ENCODE measurements at regions not wholly inside any gene's neighbourhood (a gene's known extent, or its start where the extent isn't known, plus 50 kb on each side); places are given as distances from the start of the nearest gene placed in this dataset.
"Not testable (repeated sequence)": the region's sequence is repeated elsewhere in the genome, so short reads cannot be mapped to it uniquely, and the experiment has no call there.

DNA sequence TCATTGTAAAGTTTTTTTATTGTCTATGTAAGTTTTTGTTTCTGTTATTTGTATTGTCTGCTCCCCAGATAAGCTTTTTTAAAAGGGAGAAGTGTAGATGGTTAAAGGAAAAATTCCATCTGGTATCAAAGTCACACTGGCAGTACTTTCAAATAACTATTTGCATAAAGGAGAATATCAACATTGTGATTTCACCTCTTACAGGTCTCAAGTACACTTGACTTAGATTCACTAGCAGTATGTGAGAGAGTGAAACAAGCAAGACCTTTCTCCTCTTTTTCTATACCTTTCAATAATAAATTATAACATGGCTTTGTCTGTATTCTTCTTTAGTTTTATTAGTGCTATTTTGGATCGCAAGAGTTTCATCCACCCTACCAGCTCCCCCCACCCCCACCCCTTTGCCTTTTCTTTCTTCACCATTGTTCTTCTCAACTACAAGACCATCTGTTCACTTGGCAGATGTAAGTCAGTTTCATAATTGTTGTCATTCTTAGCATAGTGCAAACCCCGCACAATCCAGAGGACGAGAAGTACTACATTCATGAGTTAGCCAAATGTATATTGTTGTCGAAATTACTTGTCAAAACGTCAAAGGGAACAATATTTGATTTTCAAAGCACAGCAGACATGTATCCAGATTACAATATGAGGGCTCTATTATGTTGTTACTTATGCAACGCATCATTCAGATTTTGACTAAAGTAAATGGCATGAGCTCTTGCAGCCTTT is 602.7 kb upstream of the FLRT2 start:
- no peak for DNase-seq

DNA sequence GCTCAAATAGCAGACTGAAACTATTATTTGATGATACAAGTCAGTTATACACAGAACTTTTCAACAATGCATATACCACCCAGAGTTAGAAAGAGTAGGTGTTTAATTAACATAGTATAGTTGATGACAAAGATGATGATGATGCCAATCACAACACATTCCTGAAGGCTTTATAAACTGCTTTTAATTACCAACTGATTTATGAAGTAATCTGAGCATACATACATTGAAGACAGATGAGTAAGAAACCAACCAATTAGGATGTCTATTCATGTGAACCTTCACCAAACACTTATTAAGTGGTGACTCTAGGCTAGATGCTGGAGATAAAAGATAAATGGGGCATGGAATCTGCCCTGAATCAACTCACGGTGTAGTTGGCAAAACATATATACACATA is 600.9 kb upstream of the FLRT2 start:
- DNase-seq, result no peak

DNA sequence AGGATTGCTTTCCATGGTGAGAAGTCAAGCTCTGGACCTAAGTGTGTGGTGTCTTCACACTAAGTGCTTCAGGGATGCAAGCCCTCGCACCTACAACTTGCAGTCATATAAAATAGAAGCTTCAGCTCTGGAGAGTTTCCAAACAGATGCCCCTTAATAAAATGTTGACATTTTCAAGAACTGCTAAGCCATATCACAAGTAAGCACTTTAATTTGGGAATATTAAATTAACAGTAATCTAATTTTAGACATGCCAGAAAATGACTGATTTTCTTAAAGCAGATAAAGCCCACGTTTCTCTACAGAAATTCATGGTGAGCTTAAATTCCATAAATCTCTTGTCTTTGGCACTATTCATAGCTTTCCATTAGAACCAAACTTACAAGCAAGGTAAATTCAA is 600.1 kb upstream of the FLRT2 start:
- no peak for DNase-seq

DNA sequence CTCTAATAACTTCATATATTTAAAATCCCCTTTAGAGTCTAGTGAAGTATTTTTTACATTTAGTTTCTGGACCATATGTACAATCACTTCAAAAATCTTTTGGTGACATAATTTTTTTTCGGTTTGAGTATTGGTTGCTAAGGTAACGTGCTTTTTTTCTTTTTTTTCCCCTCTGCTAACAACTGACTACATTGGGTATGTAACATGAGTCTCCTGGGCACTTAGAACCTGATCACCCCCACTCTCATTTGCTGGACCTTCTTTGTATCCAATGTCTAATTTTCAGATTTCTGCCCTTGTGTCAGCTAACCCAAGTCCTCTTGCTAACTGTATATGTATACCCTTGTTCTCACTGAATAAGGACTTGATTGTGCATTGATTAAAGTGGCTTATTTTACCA is 592.9 kb upstream of the FLRT2 start:
- DNase-seq, result no peak

DNA sequence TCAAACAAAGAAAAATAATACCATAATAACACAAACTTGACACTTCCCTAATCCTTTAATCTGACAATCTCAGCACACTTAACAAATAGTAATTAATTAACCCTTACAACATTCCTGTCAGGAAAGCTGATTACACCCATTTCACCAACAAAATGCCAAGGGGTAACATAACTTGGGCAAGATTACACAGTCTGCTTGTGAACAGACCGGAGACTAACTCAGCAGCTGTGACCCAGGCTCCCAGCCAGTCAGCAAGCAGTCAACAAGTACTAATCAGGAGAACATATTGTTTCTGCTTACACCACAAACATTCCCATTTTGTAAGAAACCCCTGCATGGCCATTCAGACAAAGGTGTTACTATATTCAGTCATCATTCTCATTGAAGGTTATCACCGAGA is 592.5 kb upstream of the FLRT2 start:
- no peak for DNase-seq

DNA sequence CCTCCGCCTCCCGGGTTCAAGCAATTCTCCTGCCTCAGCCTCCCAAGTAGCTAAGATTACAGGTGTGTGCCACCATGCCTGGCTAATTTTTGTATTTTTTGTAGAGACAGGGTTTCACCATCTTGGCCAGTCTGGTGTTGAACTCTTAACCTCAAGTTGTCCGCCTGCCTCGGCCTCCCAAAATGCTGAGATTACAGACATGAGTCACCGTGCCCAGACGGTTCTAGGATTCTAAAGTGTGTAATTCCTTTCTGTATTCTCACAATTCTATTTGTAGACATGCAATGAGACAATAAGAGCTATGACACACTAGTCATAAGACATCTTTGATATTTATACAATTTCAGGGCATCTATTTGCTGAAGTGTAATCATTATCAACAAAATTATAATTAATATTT is 585.0 kb upstream of the FLRT2 start:
- DNase-seq, result not testable (repeated sequence)

DNA sequence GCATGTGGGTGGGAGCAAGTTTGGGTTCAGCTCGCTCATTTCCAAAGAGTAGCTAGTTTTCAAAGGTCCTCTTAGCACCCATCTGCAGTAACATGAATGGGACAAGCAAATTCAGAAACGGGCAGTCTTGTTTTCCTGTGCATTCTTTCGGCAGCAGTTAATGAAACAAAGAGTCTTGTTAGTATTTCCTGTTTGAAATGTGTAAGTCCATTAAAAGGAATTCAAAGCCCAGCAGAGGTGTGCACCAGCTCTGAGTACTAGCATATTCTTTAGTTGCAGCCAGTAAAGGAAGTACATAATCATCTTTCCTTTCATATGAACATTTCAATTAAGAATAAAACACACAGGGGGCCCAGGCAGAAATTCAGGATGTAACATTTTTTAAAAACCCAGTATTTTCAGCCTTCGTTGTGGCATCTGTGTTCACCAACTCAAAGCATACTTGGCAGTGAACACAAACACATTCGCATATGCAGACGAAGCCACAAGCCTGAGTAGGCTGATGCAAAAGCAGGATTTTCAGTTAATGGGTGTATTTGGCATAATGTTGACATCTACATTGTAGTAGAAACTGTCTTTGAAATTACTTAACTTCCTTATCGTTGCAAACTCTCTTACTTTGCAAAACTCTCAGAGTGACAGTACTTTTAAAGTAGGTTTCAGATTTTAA is 570.0 kb upstream of the FLRT2 start:
- no peak for DNase-seq

DNA sequence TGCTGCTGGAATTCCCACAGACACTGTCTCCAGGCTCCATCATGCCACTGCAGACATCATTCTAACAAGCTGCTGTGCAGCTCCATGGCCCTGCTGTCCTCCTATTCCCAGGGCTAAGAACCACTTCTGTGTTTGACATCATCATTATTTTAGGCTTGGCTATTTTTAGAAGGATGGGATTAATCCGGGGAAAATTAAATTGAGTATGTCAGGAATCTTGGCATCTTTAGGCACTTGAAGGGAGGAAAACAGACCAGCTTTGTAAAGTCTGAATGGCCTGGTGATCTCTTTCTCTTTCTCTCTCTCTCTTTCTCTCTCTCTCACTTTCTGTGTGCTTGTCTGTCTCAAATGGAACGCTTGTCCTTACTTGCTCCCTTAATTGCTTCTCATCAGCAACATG is 568.3 kb upstream of the FLRT2 start:
- DNase-seq, result no peak

DNA sequence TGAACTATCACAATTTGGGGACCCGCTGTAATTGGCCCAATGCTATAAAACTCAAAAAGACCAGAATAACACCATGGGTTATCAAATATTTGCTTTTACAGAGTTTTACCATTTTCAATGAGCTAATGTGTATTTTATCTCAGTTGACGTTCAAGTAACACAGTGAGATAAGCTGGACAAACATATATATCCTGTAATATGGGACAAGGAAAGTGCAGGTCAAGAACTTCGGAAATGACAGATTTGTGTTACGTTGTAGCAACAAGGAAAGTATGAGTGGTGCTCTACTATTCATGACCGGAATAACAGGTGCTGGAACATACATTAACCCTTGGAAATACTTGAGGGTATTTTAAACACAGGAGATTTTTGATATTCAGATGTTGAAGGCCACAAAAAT is 566.4 kb upstream of the FLRT2 start:
- DNase-seq, result no peak

DNA sequence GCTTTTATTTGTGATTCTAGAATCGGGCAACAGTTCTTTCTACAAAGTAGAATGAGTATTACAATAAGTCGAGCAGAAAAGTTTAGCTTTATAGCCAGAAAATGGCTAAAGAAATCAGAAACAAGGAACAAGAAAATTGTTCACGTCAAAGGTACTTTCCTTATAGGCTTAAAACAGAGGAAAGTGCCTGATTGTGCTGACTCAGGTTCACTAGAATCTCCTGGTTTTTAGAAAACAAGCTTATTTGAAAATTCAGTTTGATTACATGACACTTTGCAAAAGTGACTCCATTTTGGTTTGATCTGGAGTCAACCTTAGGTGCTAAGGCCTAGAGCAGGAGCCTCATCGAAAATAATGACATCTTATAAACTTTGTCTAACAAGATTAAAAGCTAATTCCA is 564.7 kb upstream of the FLRT2 start:
- DNase-seq, result no peak

DNA sequence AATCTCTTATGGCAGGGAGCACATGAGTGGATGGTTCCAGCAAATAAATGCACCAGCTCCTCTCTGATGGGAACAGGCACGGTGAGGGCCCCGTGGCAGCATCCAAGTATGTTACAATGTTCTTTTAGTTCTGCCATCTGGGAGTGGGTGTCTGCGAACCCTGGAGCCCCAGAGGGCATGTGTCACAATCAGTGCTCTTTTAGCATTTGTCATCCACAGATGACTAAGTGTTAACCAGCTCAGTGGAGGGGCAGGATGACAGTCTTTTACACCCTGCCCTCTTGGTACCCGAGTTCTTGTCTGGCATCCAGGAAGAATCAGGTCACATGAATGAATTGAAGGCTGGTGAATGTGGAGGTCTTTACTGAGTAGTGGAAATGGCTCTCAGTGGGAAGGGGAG is 560.4 kb upstream of the FLRT2 start:
- no peak for DNase-seq

DNA sequence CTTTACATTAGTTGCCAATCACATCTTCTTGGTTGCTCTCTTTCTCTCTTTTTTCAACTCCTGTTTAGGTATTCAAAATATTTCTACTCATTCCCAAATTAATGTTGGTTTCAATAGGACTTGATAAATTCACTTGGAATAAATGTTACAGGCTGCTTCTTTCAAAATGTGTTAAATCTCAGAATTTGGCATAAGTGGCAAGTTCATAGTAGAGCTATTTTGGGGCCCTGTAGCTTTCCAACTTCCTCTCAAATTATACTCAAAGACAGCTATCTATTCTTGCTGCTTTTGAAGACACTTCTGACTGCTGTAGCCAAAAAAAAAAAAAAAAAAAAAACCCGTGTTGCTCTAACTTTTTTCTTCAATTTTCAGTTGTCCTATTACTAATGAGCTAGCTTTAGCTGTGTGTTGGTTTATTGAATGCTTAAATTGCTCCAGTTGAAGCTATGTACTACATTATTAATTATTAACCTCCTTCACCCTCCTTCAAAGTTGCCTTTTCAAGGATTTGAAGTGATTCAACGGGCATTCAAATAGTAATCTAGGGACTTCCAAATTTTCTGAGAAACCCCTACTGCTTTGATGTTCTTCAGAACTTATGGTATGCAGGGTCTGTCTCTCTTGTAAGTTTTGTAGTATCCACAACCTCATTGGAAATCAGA is 554.6 kb upstream of the FLRT2 start:
- no peak for DNase-seq

DNA sequence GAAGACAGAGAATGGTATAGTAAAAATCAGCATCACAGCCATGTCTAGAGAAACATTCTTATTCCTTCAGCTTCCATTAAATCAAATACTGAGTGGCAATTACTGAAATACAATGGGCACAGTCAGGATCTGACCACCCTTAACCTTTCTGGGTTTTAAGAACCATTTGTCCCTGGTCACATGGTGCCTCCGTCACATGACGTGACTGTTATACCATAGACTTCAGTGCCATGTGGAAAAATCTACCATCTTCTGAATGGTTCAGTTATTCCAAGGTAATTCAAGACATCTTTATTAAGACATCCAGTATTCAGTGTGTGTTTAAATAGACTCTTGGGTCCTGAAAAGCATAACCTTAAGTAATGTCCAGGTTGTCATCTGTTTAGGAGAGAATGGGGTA is 553.1 kb upstream of the FLRT2 start:
- DNase-seq, result no peak

DNA sequence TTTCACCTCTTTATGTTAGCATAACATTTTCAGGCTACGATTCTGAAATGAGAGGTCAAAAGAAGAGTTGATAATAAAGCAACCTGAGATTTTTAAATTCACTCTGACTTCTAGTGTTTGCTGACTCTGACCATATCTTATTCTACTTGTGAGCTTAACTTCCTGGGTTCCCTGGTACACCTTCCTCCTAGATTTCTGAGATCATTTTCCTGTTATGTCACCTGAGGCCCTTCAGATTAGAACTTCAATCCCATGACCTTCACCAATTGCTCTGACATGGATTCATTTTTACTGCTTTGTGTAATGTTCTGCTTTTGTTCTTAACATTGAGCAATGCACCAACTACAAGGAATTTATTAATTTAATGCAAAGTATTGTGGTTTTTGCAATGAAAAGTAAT is 542.9 kb upstream of the FLRT2 start:
- DNase-seq, result no peak

DNA sequence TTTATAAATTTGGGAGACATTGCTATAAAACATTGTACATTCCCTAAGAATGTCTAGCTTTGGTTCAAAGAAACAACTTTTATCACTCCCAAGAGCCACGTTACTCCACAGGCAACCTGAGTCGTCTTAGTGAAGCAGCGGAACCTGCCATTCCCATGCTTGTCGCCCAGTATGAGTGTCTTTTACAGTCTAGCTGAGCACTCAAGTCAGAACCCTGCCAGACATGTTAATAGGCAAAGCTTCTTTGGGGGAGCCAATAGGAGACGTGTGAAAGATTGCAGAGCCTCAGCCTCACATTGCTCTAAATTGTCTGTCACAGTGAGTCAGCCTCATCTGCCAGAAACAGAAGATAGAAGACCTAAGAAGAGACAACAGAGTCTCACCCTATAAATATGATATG is 541.6 kb upstream of the FLRT2 start:
- no peak for DNase-seq

DNA sequence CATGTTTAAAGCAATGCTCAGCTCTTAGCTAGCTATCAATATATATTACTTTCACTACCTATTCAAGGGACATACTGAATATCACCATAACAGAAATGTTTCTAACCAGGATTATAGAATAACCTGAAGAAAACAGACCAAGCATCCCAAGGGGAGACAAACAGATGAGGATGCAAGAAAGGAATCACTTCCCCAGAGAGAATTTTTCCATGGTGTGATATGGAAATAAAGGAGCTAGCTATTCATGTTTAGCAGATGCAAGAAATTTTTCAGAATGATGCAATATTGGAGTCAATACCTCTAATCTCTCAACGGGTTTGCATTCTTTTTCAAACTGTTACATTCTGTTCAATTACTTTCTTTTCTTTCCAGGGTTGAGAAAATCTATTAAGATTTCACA is 538.9 kb upstream of the FLRT2 start:
- DNase-seq, result no peak

DNA sequence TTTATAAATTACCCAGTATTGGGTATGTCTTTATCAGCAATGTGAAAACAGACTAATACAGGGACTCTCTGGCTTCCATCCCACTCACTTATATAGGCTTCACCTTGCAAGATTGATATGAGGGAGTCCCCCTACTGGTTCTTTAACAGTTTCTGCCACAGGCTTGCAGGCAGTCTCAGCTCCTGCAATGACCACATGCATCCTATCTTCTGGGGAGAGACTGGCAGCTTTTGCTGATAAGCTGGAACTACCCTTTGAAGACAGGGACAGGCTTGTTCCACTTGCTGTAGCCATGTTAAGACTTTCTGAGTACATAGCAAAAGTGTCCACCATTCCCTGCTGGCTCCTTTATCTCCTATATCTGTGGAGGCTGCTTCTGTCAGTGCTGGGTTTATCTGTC is 531.7 kb upstream of the FLRT2 start:
- no peak for DNase-seq

DNA sequence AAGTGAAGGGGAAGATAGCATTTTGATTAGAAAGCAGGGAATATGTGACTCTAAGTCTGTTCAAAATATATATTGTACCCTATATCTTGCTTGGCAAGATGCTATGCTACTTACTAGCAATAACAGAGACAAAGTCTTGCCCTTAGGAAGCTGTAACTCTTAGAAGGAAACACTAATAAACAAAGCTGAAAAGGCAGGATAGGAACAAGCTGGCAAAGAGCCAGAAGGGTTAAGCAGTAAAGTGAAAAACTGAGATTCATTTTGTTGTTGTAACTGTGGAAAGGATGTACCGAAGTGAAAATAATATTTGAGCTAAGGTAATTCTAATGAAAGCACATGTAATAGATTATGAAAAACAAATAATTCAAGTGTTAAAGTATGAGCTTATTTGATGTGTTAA is 527.1 kb upstream of the FLRT2 start:
- DNase-seq, result no peak

DNA sequence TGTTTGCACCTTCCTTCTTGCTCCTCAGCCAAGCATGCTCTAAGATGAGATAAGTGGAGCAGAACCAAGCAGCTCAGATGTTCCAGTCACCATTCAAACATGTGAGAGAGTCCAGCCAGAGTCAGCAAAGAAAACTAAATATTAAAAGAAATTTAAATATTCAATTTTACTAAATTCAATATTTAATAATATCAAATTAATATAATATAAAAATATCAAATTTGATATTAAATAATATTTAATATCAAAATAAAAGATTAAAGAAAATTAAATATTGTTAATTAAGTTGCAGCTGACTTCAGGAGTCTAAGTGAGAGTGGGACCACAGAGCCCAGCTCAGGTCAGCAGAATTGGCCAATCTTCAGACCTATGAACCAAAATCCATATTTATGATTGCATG is 526.1 kb upstream of the FLRT2 start:
- no peak for DNase-seq

DNA sequence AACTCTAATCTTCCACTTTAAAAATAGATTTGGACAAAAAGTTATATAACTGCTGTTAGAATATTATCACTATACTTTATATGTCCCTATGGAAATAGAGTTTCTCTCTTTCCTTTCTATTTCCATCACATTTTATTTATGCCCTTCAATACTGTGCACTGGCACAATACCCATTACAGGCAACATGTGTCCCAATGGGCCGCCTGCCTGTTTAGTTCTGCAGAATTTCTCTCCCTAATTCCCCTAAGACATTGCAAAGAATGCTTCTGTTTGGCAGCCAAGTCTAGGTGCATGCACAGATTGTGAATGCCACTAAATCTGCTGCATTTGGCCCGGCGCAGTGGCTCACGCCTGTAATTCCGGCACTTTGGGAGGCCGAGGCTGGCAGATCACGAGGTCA is 520.4 kb upstream of the FLRT2 start:
- no peak for DNase-seq

DNA sequence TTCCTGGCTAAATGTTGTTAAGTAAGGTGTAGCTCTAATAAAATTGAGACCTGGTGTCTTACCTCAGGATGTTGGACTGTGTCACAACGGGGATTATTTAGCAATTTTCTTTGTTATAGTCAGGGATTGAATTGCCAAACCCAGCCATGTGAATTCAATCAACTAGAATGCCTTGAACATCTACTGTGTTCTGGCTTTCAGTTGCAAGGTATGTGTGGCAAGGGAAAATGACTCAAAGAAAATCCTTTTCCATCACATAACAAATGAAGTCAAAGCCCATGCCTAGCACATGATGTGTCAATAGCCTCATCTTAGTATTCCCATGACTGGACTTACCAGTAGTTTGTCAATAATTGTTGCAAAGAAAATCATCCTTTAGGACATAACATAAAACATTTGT is 519.8 kb upstream of the FLRT2 start:
- no peak for DNase-seq

DNA sequence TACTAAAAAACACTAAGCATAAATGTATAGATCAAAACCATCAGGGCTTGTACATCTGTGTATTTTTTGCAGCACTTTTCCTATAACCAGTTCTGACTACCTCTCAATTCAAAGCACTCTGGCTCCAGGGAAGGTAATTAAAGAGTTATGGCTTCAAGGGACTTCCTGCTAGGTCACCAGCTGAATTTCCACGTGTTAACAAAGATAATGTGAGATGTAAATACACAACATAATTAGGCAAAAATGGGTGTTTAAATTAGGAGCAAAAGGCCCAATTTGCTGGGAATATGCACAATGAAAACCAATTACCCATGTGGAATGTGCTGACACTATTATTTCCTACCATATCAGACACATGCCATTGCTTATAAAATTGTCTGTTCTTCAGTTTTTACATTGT is 513.4 kb upstream of the FLRT2 start:
- DNase-seq, result no peak

DNA sequence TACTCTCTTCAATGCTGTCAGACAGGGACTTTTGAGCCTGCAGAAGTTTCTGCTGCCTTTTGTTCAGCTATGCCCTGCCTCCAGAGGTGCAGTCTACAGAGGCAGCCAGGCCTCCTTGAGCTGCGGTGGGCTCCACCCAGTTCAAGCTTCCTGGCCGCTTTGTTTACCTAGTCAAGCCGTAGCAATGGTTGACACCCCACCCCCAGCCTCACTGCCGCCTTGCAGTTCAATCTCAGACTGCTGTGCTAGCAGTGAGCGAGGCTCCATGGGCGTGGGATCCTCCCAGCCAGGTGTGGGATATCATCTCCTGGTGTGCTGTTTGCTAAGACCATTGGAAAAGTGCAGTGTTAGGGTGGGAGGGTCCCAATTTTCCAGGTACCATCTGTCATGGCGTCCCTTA is 506.1 kb upstream of the FLRT2 start:
- DNase-seq, result not testable (repeated sequence)

DNA sequence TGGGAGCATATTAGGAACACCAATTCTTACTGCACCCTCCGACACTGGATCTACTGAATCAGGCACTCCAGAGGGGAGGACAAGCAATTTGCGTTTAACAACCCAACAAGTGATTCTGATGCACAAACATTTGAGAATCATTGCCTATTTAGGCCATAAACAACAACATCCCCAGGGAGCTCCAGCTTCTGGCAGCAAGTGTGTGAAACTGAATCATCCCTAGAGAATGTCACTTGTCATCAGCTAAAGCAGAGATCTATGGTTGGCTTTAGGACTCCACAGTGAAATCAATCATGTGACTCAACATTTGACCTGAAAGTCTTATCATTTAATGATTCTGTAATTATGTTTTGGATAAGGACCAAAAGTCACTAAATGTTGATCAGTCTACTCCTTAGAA is 505.0 kb upstream of the FLRT2 start:
- DNase-seq, result no peak
